HCT116 (cell line): ENCODE measurements at regions not wholly inside any gene's neighbourhood (a gene's known extent, or its start where the extent isn't known, plus 50 kb on each side); places are given as distances from the start of the nearest gene placed in this dataset.

Source experiments
- ATAC-seq: fragments of 200-7000 bp; cut with Tn5 transposase; 2 replicates; pipeline ENCODE4 v1.9.1; 2020; ENCODE audit warnings: mild to moderate bottlenecking, moderate library complexity
- BruUV-seq: library from RNA; stranded (reverse); fragments of 400-500 nt; replicated peaks from 2 replicates; lab custom pipeline; 2021; lab: Mats Ljungman, UMichigan
- CTCF ChIA-PET: fragments of 300-600 bp; sonication (Branson Sonifier 250); formaldehyde crosslinking; loops from one replicate; lab custom pipeline; 2021; ENCODE audit warnings: antibody characterized with exemption; lab: Charles Lee
- POLR2A ChIA-PET: fragments of 300-600, 350-600 bp; sonication (Branson Sonifier 250); formaldehyde crosslinking; loops from one replicate; lab custom pipeline; 2021; ENCODE audit warnings: antibody characterized with exemption; lab: Charles Lee
- RAD21 ChIA-PET, 2 experiments: fragments of 300-600 bp; sonication (Branson Sonifier 250); formaldehyde crosslinking; loops; one replicate each; lab custom pipeline; 2023; ENCODE audit warnings: low total read pairs in 2 of 2; ENCODE audit not compliant: uncharacterized antibody in 2 of 2, unreplicated experiment in 2 of 2, low non-redundant PET in 1 of 2; lab: Charles Lee
- DNase-seq: peaks from one replicate; pipeline ENCODE4 v3.0.0-alpha.2; 2010; ENCODE audit warnings: low read depth, low spot score
- H2AFZ ChIP-seq: fragments of 200-600 bp; shearing (Covaris generic), sonication (generic); 2 replicates; pipeline ENCODE4 v1.6.1; 2017; ENCODE audit warnings: low read depth, mixed run types, mixed read lengths, antibody characterized with exemption, low read length; ENCODE audit not compliant: poor library complexity, severe bottlenecking
- H3K27ac ChIP-seq: 2 replicates; pipeline ENCODE4 v1.5.1; 2012; ENCODE audit warnings: low read depth, low read length
- H3K27me3 ChIP-seq: fragments of 200-600 bp; sonication (generic); 2 replicates; pipeline ENCODE4 v1.6.1; 2016; ENCODE audit warnings: mixed run types, low read length, mixed read lengths; ENCODE audit not compliant: insufficient read depth
- H3K36me3 ChIP-seq, 2 experiments: fragments of 200-500 bp in 1 of 2; fragments of 200-600 bp in 1 of 2; sonication (Bioruptor generic) in 1 of 2; sonication (generic) in 1 of 2; 2 replicates each; pipeline versions ENCODE4 v1.5.1 to v1.6.1; 2014 to 2016; ENCODE audit warnings: low read length in 2 of 2, inconsistent platforms in 1 of 2, mixed read lengths in 1 of 2, mixed run types in 1 of 2; ENCODE audit not compliant: insufficient read depth in 2 of 2, control insufficient read depth in 1 of 2
- H3K4me1 ChIP-seq, 2 experiments: fragments of 200-600 bp in 1 of 2; sonication (generic) in 1 of 2; 2 replicates each; pipeline versions ENCODE4 v1.5.1 to v1.6.1; 2012 to 2017; ENCODE audit warnings: low read length in 2 of 2, inconsistent platforms in 1 of 2, mild to moderate bottlenecking in 1 of 2, mixed read lengths in 1 of 2, mixed run types in 1 of 2, moderate library complexity in 1 of 2; ENCODE audit not compliant: insufficient read depth in 2 of 2, control insufficient read depth in 1 of 2
- H3K4me2 ChIP-seq: fragments of 200-600 bp; sonication (generic); 2 replicates; pipeline ENCODE4 v1.6.1; 2017; ENCODE audit warnings: mixed run types, low read length, mixed read lengths
- H3K4me3 ChIP-seq, 2 experiments: fragments of 200-600 bp in 1 of 2; sonication (generic) in 1 of 2; replicated peaks in 1 of 2; 2 replicates each; pipeline ENCODE4 v1.5.1; 2011 to 2016; ENCODE audit warnings: low read length in 2 of 2, control low read depth in 1 of 2, low read depth in 1 of 2, mild to moderate bottlenecking in 1 of 2, mixed read lengths in 1 of 2, mixed run types in 1 of 2
- H3K79me2 ChIP-seq: fragments of 200-600 bp; sonication (generic); 2 replicates; pipeline ENCODE4 v1.6.1; 2017; ENCODE audit warnings: mild to moderate bottlenecking, mixed run types, low read length, moderate library complexity, mixed read lengths; ENCODE audit not compliant: insufficient read depth
- H3K9ac ChIP-seq: fragments of 200-600 bp; sonication (generic); 2 replicates; pipeline ENCODE4 v1.6.1; 2016; ENCODE audit warnings: low read length, mixed read lengths
- H3K9me2 ChIP-seq: fragments of 200-600 bp; sonication (generic), shearing (Covaris generic); 2 replicates; pipeline ENCODE4 v1.6.1; 2017; ENCODE audit warnings: mixed run types, mild to moderate bottlenecking, moderate library complexity; ENCODE audit not compliant: insufficient read depth
- H3K9me3 ChIP-seq, 2 experiments: fragments of 200-500 bp in 1 of 2; fragments of 200-600 bp in 1 of 2; sonication (Bioruptor generic) in 1 of 2; sonication (generic) in 1 of 2; 2 replicates each; pipeline ENCODE4 v1.6.1; 2014 to 2017; ENCODE audit warnings: low read length in 2 of 2, mixed read lengths in 2 of 2, inconsistent platforms in 1 of 2, low read depth in 1 of 2, mild to moderate bottlenecking in 1 of 2, mixed run types in 1 of 2, moderate library complexity in 1 of 2; ENCODE audit not compliant: control insufficient read depth in 1 of 2, insufficient read depth in 1 of 2
- H4K20me1 ChIP-seq: fragments of 200-600 bp; sonication (generic), shearing (Covaris generic); 2 replicates; pipeline ENCODE4 v1.6.1; 2017; ENCODE audit warnings: mixed run types, mild to moderate bottlenecking, moderate library complexity; ENCODE audit not compliant: insufficient read depth
- CTCF ChIP-seq, 3 experiments: fragments of 200-600 bp in 1 of 3; sonication (generic) in 1 of 3; IDR thresholded peaks in 2 of 3; conservative IDR thresholded peaks in 1 of 3; 2 replicates each; pipeline ENCODE4 v1.5.1; 2012 to 2017; ENCODE audit warnings: low read depth in 2 of 3, low read length in 2 of 3, antibody characterized with exemption in 1 of 3, borderline replicate concordance in 1 of 3, control low read depth in 1 of 3, mild to moderate bottlenecking in 1 of 3, mixed read lengths in 1 of 3, mixed run types in 1 of 3, moderate library complexity in 1 of 3; ENCODE audit not compliant: insufficient read depth in 1 of 3
- EGR1 ChIP-seq: IDR thresholded peaks from 2 replicates; pipeline ENCODE4 v1.6.1; 2012; ENCODE audit warnings: low read depth
- EZH2phosphoT487 ChIP-seq: fragments of 200-600 bp; IDR thresholded peaks from 2 replicates; pipeline ENCODE4 v1.6.1; 2018; ENCODE audit warnings: antibody characterized with exemption, borderline replicate concordance
- FOSL1 ChIP-seq: IDR thresholded peaks from 2 replicates; pipeline ENCODE4 v1.6.1; 2012; ENCODE audit warnings: low read depth
- JUND ChIP-seq: IDR thresholded peaks from 2 replicates; pipeline ENCODE4 v1.6.1; 2012
- MAX ChIP-seq: IDR thresholded peaks from 2 replicates; pipeline ENCODE4 v1.6.1; 2012
- RAD21 ChIP-seq: IDR thresholded peaks from 2 replicates; pipeline ENCODE4 v1.6.1; 2012; ENCODE audit warnings: low read depth, mild to moderate bottlenecking
- REST ChIP-seq: IDR thresholded peaks from 2 replicates; pipeline ENCODE4 v1.6.1; 2012; ENCODE audit warnings: low read depth
- TCF7L2 ChIP-seq: IDR thresholded peaks from 2 replicates; pipeline ENCODE4 v1.7.0; 2011; ENCODE audit warnings: borderline replicate concordance, inconsistent platforms; ENCODE audit not compliant: insufficient read depth, insufficient read length; ENCODE audit errors: extremely low read depth
- YY1 ChIP-seq: IDR thresholded peaks from 2 replicates; pipeline ENCODE4 v1.6.1; 2011; ENCODE audit warnings: low read length, low read depth, moderate library complexity, mild to moderate bottlenecking; ENCODE audit not compliant: insufficient replicate concordance; ENCODE audit errors: extremely low read depth
- ZFX ChIP-seq: fragments of 450-650 bp; IDR thresholded peaks from 2 replicates; pipeline ENCODE4 v1.6.1; 2017
- ZNF274 ChIP-seq: fragments of 200-500 bp; sonication (Bioruptor generic); IDR thresholded peaks from 2 replicates; pipeline ENCODE4 v1.6.1; 2014; ENCODE audit warnings: mild to moderate bottlenecking, low read depth, low read length, inconsistent platforms
- intact Hi-C: fragments of 100-400 bp; cut with micrococcal nuclease; formaldehyde crosslinking; loops from 2 replicates; pipeline ENCODE4 v1.10.0; 2022

- ChIA-PET CTCF (no interaction called here), RAD21 (no interaction called here), POLR2A (no interaction called here)
- no TSS peak for BruUV-seq
- intact Hi-C loops: no loop called here
- Histone ChIP-seq H3K27me3 (peaks cover 12% of the 10 kb centered on the region; the same call in 1 of the 2 replicates), H3K36me3 (no peaks in the 10 kb centered on the region), H3K4me3 (no peak overlapping the region), H3K9ac (no peak overlapping the region), H3K4me1 (no peaks in the 10 kb centered on the region), H3K9me2 (no peaks in the 10 kb centered on the region), H3K9me3 (no peaks in the 10 kb centered on the region), H2AFZ (no peak overlapping the region), H3K27ac (no peak overlapping the region), H3K79me2 (no peaks in the 10 kb centered on the region), H4K20me1 (no peaks in the 10 kb centered on the region), H3K4me2 (no peak overlapping the region)
- no peak for TF ChIP-seq FOSL1
- DNase-seq: no peak
- ATAC-seq: no peak
These were observed 144.9 kb upstream of the LHCGR start for GRCh38 chr2:48900321-48901014.

GRCh38 chr2:48896870-48897269 is 141.3 kb upstream of the LHCGR start:
- Histone ChIP-seq H2AFZ (no peak overlapping the region), H3K4me3 (no peak overlapping the region), H3K9me3 (no peaks in the 10 kb centered on the region), H3K9me2 (no peaks in the 10 kb centered on the region), H3K4me1 (no peaks in the 10 kb centered on the region), H3K4me2 (no peak overlapping the region), H3K27ac (no peak overlapping the region), H4K20me1 (no peaks in the 10 kb centered on the region), H3K9ac (no peak overlapping the region), H3K79me2 (no peaks in the 10 kb centered on the region), H3K36me3 (no peaks in the 10 kb centered on the region), H3K27me3 (peaks cover 3% of the 10 kb centered on the region; the same call in 1 of the 2 replicates)
- POLR2A ChIA-PET: no interaction called here
- TF ChIP-seq FOSL1: no peak
- no peak for TF ChIP-seq TCF7L2
- TF ChIP-seq RAD21: no peak
- TF ChIP-seq EZH2phosphoT487: no peak
- TF ChIP-seq JUND: no peak
- no peak for TF ChIP-seq YY1
- TF ChIP-seq REST: no peak
- TF ChIP-seq ZNF274: no peak
- TF ChIP-seq CTCF (IDR thresholded peaks at IDR 0.05 in 2 of 3, conservative IDR thresholded peaks at IDR 0.05 in 1 of 3; ENCODE audit: borderline replicate concordance in 1 of 3, insufficient read depth in 1 of 3, low read depth in 2 of 3, low read length in 2 of 3): no peak
- TF ChIP-seq EGR1: no peak
- TF ChIP-seq ZFX: no peak
- no peak for TF ChIP-seq MAX
- RAD21 ChIA-PET: no interaction called here
- ATAC-seq (no peak), DNase-seq (no peak)
- CTCF ChIA-PET: no interaction called here
- intact Hi-C loops: no loop called here
- no TSS peak for BruUV-seq
